Activated CD4-positive, CD25-positive, alpha-beta regulatory T cell treated with anti-CD3 and anti-CD28 coated beads, Interleukin-2, amount 50 U/mL, for 16 hours (primary cell): ENCODE measurements at regions not wholly inside any gene's neighbourhood (a gene's known extent, or its start where the extent isn't known, plus 50 kb on each side); places are given as distances from the start of the nearest gene placed in this dataset.
A peak's percentile ranks its signal among the peaks of the same experiment; 100 is the strongest.

Experiments used
- DNase-seq: peaks from one replicate; pipeline ENCODE4 v3.0.0-alpha.2; 2020; ENCODE audit warnings: low read depth, low spot score

DNA sequence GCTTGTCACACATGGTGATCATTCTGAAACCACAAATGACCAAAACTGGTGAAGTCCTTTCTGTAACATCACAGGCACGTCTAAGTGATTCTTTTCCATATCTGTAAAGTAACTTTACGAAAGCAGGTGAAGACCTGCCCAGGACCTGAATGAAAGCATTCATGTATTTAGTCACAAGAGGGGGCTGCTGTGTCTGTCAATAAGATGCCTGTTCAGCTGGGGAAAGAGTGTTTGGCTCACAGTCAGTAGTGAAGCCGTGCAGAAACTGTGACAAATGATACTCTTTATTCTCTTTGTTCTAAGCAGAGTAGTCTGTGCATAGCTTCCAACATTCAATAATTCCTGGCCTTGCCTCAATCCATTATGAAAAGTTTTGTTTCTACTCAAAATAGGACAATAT, 373.5 kb upstream of the OR4E1 start:
- DNase-seq: peak; percentile 5

- DNase-seq: no peak
Observed at GRCh38 chr14:22046063-22046462, 372.4 kb upstream of the OR4E1 start.

- no peak for DNase-seq
Observed at GRCh38 chr14:22044193-22044592, 370.6 kb upstream of the OR4E1 start.

GRCh38 chr14:22040781-22041125, 367.1 kb upstream of the OR4E1 start:
- DNase-seq: no peak

DNA sequence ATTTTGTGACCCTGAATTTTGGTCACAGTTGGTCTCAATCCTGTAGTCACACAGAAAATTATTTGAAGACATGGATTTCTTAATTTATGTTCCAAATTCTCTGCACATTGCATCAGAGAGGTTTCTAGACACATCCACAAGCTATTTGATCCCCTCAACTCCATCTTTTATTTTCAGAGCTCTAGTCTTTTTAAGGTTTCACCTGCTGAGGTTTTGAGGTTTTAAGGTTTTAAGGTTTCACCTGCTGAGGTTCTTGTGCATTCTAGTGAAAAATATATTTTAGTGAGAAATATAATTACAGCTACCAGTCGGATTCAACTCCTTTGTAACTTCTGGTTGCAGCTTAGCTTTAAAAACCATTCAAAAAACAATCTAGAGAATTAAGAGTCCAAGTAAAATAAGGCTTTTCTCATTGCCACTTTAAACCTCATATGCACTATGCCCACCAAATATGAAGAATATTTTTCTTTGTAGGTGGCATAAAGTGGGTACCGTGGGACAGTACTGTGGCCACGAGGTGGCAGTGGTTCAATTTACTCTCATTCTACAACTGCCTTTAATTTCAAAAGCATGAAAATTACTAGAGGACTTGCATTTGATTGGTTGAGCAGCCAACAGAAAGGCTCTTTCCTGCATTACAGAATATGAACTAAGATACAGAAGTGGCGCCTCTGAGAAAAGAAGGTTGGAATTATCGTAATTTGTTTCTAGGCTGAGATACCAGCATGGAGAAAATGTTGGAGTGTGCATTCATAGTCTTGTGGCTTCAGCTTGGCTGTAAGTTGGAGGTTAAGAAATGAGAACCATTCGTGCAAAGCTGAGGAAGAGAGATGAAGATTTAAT, 366.5 kb upstream of the OR4E1 start:
- peak; percentile 4 for DNase-seq

- DNase-seq: no peak
Observed at GRCh38 chr14:22036541-22037239, 363.1 kb upstream of the OR4E1 start.

DNA sequence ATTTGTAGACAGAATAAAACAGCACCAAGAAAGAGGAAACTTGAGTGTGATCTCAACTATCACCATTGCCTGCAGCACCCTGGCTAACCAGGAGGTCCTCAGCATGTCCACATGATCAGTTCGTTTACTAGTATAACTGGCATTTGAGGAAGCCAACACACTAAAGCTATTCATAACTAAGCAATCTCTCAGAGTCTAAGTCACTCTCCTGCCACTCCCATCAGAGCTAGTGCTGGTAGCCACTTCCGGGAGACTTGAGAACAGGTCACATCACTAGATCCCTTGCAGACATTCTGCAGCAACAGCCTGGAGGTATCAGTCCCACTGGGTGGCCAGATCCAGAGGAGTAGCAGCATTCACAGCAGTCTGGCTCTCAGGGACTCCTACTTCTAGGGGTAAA, 352.9 kb upstream of the OR4E1 start:
- DNase-seq: no peak

DNA sequence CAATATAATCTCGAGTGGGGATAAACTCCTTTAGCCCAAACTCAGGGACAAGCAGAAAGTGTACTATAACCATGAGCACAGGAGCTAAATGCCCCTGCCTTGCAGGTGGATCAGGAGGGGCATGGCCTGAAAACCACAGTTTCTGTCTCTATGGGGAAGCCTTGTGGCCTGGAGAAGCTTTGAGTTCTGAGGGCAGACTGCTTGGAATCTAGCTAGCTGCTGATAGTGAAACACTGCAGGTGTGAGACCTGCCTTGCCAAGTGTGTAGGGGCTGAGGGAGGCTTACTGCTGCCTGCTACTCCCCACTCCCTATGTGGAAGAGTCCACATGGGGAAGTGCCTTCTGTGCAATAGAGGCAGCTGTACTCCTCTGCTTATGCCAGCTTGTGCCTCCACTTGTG, 352.3 kb upstream of the OR4E1 start:
- DNase-seq: no peak

- DNase-seq: no peak
Observed at GRCh38 chr14:22024137-22024536, 350.5 kb upstream of the OR4E1 start.

- no peak for DNase-seq
Observed at GRCh38 chr14:22018890-22019289, 345.3 kb upstream of the OR4E1 start.

- no peak for DNase-seq
Observed at GRCh38 chr14:22012452-22012851, 338.8 kb upstream of the OR4E1 start.

DNA sequence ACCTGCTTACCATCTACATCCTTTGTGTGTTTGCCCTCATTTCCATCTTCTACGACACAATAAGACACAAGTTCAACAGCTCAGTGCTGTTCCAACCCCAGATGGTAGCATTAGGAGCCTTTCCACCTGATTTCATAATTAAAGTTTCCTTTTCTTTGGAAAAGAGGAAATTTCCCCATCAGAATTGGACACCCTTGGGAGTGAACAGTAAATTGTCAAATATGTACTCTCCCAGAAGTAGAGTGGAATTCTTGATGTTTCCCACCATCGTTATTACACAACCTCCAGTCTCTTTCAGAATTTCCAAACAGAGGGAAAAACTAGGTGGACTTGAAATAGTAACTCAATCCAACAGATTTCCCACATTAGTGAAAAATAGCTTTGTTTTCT, 337.6 kb upstream of the OR4E1 start:
- DNase-seq: no peak

GRCh38 chr14:22010545-22011252, 337.1 kb upstream of the OR4E1 start:
- no peak for DNase-seq

GRCh38 chr14:22008766-22009165, 335.1 kb upstream of the OR4E1 start:
- DNase-seq: no peak

DNA sequence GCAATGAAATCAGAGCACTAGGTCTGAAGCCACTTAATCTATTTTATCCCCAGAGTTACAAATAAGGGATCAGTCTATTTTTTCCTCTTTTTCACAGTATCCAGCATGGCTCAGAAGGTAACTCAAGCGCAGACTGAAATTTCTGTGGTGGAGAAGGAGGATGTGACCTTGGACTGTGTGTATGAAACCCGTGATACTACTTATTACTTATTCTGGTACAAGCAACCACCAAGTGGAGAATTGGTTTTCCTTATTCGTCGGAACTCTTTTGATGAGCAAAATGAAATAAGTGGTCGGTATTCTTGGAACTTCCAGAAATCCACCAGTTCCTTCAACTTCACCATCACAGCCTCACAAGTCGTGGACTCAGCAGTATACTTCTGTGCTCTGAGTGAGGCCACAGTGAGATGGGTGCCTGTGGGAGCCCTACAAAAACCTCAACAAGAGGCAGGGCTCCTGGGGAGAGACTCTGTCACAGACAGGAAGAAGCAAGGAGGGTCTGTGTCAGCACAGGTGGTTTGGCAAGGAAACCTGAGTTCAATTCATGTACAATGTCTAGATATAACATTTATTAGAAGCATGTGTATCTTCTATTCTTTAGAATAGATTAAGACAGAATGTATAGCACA, 334.3 kb upstream of the OR4E1 start:
- no peak for DNase-seq

GRCh38 chr14:22007363-22007762, 333.7 kb upstream of the OR4E1 start:
- DNase-seq: no peak

DNA sequence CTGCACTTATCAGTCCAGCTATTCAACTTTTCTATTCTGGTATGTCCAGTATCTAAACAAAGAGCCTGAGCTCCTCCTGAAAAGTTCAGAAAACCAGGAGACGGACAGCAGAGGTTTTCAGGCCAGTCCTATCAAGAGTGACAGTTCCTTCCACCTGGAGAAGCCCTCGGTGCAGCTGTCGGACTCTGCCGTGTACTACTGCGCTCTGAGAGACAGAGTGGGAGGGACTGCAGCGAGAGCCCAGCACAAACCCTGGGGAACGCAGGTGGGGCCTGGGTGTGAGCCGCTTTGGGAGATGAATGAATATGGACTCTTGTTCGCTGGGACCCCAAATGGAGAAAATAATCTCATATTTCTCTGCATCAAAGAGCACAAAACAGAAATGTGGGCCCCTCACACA, 329.8 kb upstream of the OR4E1 start:
- DNase-seq: no peak

- peak; percentile 35 for DNase-seq
Observed at GRCh38 chr14:22002860-22003284, 329.3 kb upstream of the OR4E1 start.

- no peak for DNase-seq
Observed at GRCh38 chr14:21999402-21999801, 325.8 kb upstream of the OR4E1 start.

- DNase-seq: no peak
Observed at GRCh38 chr14:21997300-21997699, 323.7 kb upstream of the OR4E1 start.

DNA sequence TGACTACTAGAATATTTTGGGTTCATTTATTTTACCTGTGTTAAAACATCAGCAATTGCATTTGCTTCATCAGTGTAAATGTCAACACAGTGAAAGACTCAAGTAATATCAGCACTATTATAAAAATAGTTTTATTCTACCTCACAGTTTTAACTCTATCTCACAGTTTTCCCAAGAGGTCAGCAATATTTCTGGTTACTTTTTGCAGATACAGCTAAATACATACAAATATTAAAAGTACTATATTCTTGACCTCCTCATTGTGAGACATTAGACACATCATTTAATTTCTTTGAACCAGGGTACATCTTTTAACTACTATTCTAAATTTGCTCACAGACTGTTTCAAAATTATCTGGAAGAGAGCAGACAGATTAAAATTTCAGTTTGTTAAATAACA, 321.7 kb upstream of the OR4E1 start:
- DNase-seq: no peak

DNA sequence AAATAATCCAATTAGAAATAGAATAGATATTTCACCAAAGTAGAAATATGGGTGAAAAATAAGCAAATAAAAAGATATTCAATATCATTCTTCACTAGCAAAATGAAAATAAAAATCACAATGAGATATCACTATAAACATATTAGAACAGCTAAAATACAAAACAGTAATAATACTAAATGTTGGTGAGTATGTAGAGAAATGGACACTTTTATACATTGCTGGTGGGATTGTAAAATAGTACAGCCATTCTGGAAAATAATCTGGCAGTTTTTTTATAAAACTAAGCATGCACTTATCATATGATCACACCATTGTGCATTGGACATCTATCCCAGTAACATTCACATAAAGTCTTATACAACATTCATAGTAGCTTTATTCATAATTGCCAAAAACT, 320.2 kb upstream of the OR4E1 start:
- DNase-seq: no peak
